Liver (tissue), 7 donors: ENCODE measurements at regions not wholly inside any gene's neighbourhood (a gene's known extent, or its start where the extent isn't known, plus 50 kb on each side); places are given as distances from the start of the nearest gene placed in this dataset.

Experiments used
- DNase-seq: peaks from one replicate; pipeline ENCODE4 v3.0.0-alpha.2; 2017; ENCODE audit warnings: low spot score
- H3K27ac ChIP-seq, 2 donors: one replicate each; pipeline ENCODE4 v1.7.0; 2013; ENCODE audit warnings: inconsistent platforms in 2 of 2, low read length in 2 of 2, control low read depth in 1 of 2, low read depth in 1 of 2, mild to moderate bottlenecking in 1 of 2
- H3K27me3 ChIP-seq, 4 donors: one replicate each; pipeline versions ENCODE4 v1.6.1 to v1.7.0; 2013; ENCODE audit warnings: low read length in 3 of 4, inconsistent platforms in 1 of 4, mild to moderate bottlenecking in 1 of 4, moderate library complexity in 1 of 4; ENCODE audit not compliant: control insufficient read depth in 4 of 4, insufficient read depth in 4 of 4
- H3K36me3 ChIP-seq, 4 donors: one replicate each; pipeline versions ENCODE4 v1.6.1 to v1.7.0; 2013; ENCODE audit warnings: low read length in 3 of 4, mild to moderate bottlenecking in 3 of 4, low read depth in 1 of 4, moderate library complexity in 1 of 4; ENCODE audit not compliant: control insufficient read depth in 4 of 4, insufficient read depth in 3 of 4
- H3K4me1 ChIP-seq, 4 donors: one replicate each; pipeline versions ENCODE4 v1.6.1 to v1.7.0; 2013; ENCODE audit warnings: low read length in 3 of 4, mild to moderate bottlenecking in 3 of 4, moderate library complexity in 1 of 4; ENCODE audit not compliant: control insufficient read depth in 4 of 4, insufficient read depth in 4 of 4
- H3K4me3 ChIP-seq, 3 donors: one replicate each; pipeline versions ENCODE4 v1.6.1 to v1.7.0; 2013; ENCODE audit warnings: low read length in 3 of 3, control low read depth in 1 of 3, low read depth in 1 of 3, mild to moderate bottlenecking in 1 of 3
- H3K9ac ChIP-seq, 2 donors: one replicate each; pipeline ENCODE4 v1.7.0; 2013; ENCODE audit warnings: low read length in 2 of 2, mild to moderate bottlenecking in 2 of 2, moderate library complexity in 2 of 2, control low read depth in 1 of 2, low read depth in 1 of 2
- H3K9me3 ChIP-seq, 4 donors: one replicate each; pipeline versions ENCODE4 v1.6.1 to v1.7.0; 2013; ENCODE audit warnings: low read length in 3 of 4; ENCODE audit not compliant: control insufficient read depth in 4 of 4
- FOXA1 ChIP-seq: IDR thresholded peaks from 2 replicates; pipeline ENCODE4 v1.6.1; 2016; ENCODE audit warnings: antibody characterized with exemption
- FOXA2 ChIP-seq: IDR thresholded peaks from 2 replicates; pipeline ENCODE4 v1.6.1; 2016; ENCODE audit warnings: antibody characterized with exemption
- GABPA ChIP-seq, 2 donors: IDR thresholded peaks in 1 of 2; conservative IDR thresholded peaks in 1 of 2; 2 replicates each; pipeline ENCODE4 v1.6.1; 2016; ENCODE audit warnings: antibody characterized with exemption in 2 of 2, mild to moderate bottlenecking in 1 of 2, moderate library complexity in 1 of 2
- HNF4A ChIP-seq, 2 donors: conservative IDR thresholded peaks; 2 replicates each; pipeline ENCODE4 v1.6.1; 2016; ENCODE audit warnings: antibody characterized with exemption in 2 of 2, mild to moderate bottlenecking in 2 of 2
- HNF4G ChIP-seq: IDR thresholded peaks from 2 replicates; pipeline ENCODE4 v1.6.1; 2016; ENCODE audit warnings: antibody characterized with exemption
- JUND ChIP-seq, 2 donors: IDR thresholded peaks; 2 replicates each; pipeline ENCODE4 v1.6.1; 2016; ENCODE audit warnings: antibody characterized with exemption in 2 of 2
- NR2F2 ChIP-seq: IDR thresholded peaks from 2 replicates; pipeline ENCODE4 v1.6.1; 2016; ENCODE audit warnings: antibody characterized with exemption
- SP1 ChIP-seq: IDR thresholded peaks from 2 replicates; pipeline ENCODE4 v1.6.1; 2018; ENCODE audit warnings: antibody characterized with exemption, mild to moderate bottlenecking
- TAF1 ChIP-seq: conservative IDR thresholded peaks from 2 replicates; pipeline ENCODE4 v1.6.1; 2016; ENCODE audit warnings: antibody characterized with exemption, mild to moderate bottlenecking
- YY1 ChIP-seq: IDR thresholded peaks from 2 replicates; pipeline ENCODE4 v1.6.1; 2016; ENCODE audit warnings: antibody characterized with exemption, mild to moderate bottlenecking
- WGBS: extraction: QIAGEN DNeasy Blood & Tissue Kit; methylation state at CpG from one replicate; pipeline ENCODE4 v1.1.7; 2013; 5-methylcytosine and 5-hydroxymethylcytosine counted together
- TF ChIP-seq, protein P1 (sequence below): IDR thresholded peaks from 2 replicates; pipeline ENCODE4 v1.6.1; 2016; ENCODE audit warnings: antibody characterized with exemption
- TF ChIP-seq, protein P2 (sequence below): IDR thresholded peaks from 2 replicates; pipeline ENCODE4 v1.6.1; 2016; ENCODE audit warnings: antibody characterized with exemption
- TF ChIP-seq, protein P3 (sequence below): IDR thresholded peaks from 2 replicates; pipeline ENCODE4 v1.6.1; 2016; ENCODE audit warnings: antibody characterized with exemption, mild to moderate bottlenecking
- donor health status: healthy.
- donor health status: healthy.
- donor health status: healthy.
- donor health status: healthy.

DNA sequence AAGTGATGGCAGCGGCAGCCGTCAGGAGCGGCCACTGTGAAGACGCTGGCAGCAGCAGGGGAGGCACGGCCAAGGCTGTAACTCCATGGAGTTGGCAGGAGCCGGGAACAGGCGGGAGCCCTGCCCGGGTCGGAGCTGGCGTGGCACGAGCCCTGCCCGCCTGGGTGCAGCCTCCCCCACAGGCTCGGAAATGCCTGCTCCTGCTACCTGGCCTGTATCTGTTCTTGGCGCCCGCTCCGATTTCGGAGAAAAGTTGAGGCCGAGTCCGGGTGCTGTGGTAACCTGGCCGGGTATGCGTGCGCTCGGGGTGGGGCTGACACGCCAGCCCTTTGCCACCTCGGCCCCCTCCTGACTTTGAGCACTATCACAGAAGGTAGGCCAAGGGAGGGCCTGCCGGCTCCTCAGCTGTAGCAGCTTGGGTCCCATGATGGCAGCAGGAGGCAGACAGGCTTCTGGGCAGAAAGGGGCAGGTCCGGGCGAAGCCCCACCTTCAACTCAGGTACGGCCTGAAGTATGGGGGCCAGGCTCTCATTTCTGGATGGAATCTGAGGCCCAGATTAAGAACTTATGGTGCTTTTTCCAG, 51.2 kb upstream of the SHISA3 start:
- TF ChIP-seq HNF4G (no peak), SP1 (no peak), NR2F2 (no peak), TAF1 (no peak), YY1 (no peak), JUND (IDR thresholded peaks at IDR 0.05) (no peak), FOXA2 (no peak), HNF4A (conservative IDR thresholded peaks at IDR 0.05) (no peak)
- TF ChIP-seq, protein P1, sequence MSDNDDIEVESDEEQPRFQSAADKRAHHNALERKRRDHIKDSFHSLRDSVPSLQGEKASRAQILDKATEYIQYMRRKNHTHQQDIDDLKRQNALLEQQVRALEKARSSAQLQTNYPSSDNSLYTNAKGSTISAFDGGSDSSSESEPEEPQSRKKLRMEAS, result no peak
- TF ChIP-seq, protein P2, sequence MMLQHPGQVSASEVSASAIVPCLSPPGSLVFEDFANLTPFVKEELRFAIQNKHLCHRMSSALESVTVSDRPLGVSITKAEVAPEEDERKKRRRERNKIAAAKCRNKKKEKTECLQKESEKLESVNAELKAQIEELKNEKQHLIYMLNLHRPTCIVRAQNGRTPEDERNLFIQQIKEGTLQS, result no peak
- H3K4me3 ChIP-seq, result no peak overlapping the region
- H3K4me1 ChIP-seq, result no peaks in the 10 kb centered on the region
- H3K9ac ChIP-seq, result no peak overlapping the region
- DNase-seq, result no peak
- H3K27ac ChIP-seq, result no peak overlapping the region
- no peaks in the 10 kb centered on the region for H3K36me3 ChIP-seq
- no peaks in the 10 kb centered on the region for H3K27me3 ChIP-seq
- H3K9me3 ChIP-seq, result no peaks in the 10 kb centered on the region
- 93% methylated on average over 29 of the region's 29 CpGs for WGBS

DNA sequence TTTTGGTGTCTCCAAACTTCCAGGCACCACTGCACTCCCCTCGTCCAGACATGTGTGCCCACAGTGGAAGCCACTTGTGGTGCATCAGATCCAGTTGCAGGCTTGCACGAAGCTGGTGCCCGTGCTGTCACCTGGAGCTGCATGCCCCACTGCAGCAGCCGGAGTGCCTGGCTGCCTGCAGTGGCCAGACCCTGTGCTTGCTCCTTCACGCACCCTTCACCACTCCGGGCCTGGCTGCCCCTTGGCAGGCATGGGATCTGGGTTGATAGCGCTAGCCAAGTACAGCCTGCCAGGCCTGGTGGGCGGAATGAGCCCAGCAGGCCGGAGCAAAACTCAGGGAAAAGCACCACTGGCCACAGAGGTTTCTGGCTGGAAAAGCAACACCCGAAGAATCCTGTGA, 50.2 kb upstream of the SHISA3 start:
- Histone ChIP-seq H3K27me3 (no peaks in the 10 kb centered on the region), H3K36me3 (no peaks in the 10 kb centered on the region), H3K9ac (no peak overlapping the region), H3K4me3 (no peak overlapping the region), H3K9me3 (no peaks in the 10 kb centered on the region), H3K27ac (no peak overlapping the region), H3K4me1 (no peaks in the 10 kb centered on the region)
- DNase-seq, result no peak
- WGBS, result 94% methylated on average over 10 of the region's 10 CpGs
- no peak for TF ChIP-seq HNF4A (conservative IDR thresholded peaks at IDR 0.05)
- no peak for TF ChIP-seq SP1
- TF ChIP-seq HNF4G, result no peak
- TF ChIP-seq FOXA1, result no peak
- no peak for TF ChIP-seq YY1
- TF ChIP-seq, protein P3, sequence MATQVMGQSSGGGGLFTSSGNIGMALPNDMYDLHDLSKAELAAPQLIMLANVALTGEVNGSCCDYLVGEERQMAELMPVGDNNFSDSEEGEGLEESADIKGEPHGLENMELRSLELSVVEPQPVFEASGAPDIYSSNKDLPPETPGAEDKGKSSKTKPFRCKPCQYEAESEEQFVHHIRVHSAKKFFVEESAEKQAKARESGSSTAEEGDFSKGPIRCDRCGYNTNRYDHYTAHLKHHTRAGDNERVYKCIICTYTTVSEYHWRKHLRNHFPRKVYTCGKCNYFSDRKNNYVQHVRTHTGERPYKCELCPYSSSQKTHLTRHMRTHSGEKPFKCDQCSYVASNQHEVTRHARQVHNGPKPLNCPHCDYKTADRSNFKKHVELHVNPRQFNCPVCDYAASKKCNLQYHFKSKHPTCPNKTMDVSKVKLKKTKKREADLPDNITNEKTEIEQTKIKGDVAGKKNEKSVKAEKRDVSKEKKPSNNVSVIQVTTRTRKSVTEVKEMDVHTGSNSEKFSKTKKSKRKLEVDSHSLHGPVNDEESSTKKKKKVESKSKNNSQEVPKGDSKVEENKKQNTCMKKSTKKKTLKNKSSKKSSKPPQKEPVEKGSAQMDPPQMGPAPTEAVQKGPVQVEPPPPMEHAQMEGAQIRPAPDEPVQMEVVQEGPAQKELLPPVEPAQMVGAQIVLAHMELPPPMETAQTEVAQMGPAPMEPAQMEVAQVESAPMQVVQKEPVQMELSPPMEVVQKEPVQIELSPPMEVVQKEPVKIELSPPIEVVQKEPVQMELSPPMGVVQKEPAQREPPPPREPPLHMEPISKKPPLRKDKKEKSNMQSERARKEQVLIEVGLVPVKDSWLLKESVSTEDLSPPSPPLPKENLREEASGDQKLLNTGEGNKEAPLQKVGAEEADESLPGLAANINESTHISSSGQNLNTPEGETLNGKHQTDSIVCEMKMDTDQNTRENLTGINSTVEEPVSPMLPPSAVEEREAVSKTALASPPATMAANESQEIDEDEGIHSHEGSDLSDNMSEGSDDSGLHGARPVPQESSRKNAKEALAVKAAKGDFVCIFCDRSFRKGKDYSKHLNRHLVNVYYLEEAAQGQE, result no peak
- TF ChIP-seq, protein P1, result no peak
- TF ChIP-seq FOXA2, result no peak
- no peak for TF ChIP-seq JUND (IDR thresholded peaks at IDR 0.05)
- TF ChIP-seq TAF1, result no peak
- TF ChIP-seq GABPA (IDR thresholded peaks at IDR 0.05 in 1 of 2, conservative IDR thresholded peaks at IDR 0.05 in 1 of 2), result no peak
- TF ChIP-seq, protein P2, result no peak
